ENCODE measurements at regions not wholly inside any gene's neighbourhood (a gene's known extent, or its start where the extent isn't known, plus 50 kb on each side); places are given as distances from the start of the nearest gene placed in this dataset.

DNA sequence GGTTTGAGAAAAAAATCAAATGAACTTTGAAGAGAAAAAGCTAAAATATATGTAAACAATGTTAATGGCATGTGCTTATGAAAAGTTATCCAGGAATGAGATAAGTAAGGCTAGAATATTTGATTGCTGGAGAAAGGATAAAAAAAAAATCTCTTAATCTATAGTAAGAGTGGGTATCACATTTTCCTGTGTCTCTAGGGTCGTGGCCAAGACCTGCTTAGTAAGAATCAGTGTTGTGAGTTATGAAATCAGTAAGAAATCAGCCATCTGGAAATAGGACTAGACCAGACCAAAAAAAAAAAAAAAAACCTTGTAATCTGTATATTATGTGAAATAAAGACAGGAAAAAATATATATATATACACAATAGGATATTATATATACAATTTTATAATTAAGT lies 1153.9 kb downstream of the CDH11 start:
- no peaks in the 10 kb centered on the region for H3K27me3 ChIP-seq
- intact Hi-C loops (cut with DNase I), result no loop called here
- no peak for DNase-seq (ENCODE audit: low spot score in 2 of 2)

DNA sequence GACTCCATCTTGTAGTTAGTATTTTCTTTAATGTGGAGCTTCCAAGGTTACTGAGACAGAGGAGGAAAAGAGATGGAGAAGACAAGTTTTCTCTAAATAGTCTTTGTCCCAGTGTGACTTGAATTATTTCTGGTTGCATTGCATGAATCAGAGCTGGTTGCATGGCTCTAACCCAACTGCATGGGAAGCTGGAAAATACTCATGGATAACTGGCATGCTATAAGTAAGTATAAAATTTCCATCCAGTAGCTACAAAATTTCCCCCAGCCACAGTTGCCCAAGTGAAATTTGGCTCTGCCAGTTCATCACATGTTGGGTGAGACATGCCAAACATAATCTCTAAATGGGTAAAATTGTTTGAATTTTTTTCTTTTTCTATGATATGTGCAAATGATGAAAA lies 1161.5 kb downstream of the CDH11 start:
- no peak overlapping the region for H3K27ac ChIP-seq
- DNase-seq (ENCODE audit: low spot score in 2 of 2), result no peak
- H3K27me3 ChIP-seq, result no peaks in the 10 kb centered on the region
- no peaks in the 10 kb centered on the region for H3K36me3 ChIP-seq
- intact Hi-C loops (cut with DNase I), result no loop called here
- no peaks in the 10 kb centered on the region for H3K4me1 ChIP-seq
- no peaks in the 10 kb centered on the region for H3K9me3 ChIP-seq
- no peak overlapping the region for H3K4me3 ChIP-seq
- TF ChIP-seq, protein P1, sequence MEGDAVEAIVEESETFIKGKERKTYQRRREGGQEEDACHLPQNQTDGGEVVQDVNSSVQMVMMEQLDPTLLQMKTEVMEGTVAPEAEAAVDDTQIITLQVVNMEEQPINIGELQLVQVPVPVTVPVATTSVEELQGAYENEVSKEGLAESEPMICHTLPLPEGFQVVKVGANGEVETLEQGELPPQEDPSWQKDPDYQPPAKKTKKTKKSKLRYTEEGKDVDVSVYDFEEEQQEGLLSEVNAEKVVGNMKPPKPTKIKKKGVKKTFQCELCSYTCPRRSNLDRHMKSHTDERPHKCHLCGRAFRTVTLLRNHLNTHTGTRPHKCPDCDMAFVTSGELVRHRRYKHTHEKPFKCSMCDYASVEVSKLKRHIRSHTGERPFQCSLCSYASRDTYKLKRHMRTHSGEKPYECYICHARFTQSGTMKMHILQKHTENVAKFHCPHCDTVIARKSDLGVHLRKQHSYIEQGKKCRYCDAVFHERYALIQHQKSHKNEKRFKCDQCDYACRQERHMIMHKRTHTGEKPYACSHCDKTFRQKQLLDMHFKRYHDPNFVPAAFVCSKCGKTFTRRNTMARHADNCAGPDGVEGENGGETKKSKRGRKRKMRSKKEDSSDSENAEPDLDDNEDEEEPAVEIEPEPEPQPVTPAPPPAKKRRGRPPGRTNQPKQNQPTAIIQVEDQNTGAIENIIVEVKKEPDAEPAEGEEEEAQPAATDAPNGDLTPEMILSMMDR (IDR thresholded peaks at IDR 0.05), result no peak

More for the DNA sequence above, 1153.9 kb downstream of the CDH11 start:
- Histone ChIP-seq H3K27ac (no peak overlapping the region), H3K4me1 (no peaks in the 10 kb centered on the region), H3K4me3 (no peak overlapping the region), H3K36me3 (no peaks in the 10 kb centered on the region), H3K9me3 (no peaks in the 10 kb centered on the region)
- TF ChIP-seq, protein P1 (IDR thresholded peaks at IDR 0.05), result no peak

DNA sequence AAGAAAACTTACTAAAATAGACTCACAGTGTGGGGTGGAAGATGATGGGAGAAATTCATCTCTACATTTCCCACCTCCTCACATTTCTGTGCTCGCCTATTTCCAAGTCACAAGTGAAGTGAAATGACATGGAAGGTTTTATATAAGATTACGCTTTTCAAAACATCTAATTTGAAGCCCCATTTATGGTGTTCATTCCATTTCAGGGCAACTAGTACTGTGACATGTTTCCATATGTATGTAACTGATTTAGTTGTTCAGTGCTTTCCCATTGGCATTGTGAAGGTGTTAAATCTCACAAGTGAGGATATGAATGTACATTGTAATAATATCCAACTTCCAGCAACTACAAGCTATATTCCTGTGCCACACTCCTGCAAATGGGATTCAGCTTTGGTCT lies 1174.8 kb downstream of the CDH11 start:
- DNase-seq (ENCODE audit: low spot score in 2 of 2), result no peak
- Histone ChIP-seq H3K9me3 (no peaks in the 10 kb centered on the region), H3K27ac (no peak overlapping the region), H3K4me1 (no peaks in the 10 kb centered on the region), H3K4me3 (no peak overlapping the region), H3K27me3 (no peaks in the 10 kb centered on the region), H3K36me3 (no peaks in the 10 kb centered on the region)
- TF ChIP-seq, protein P1 (IDR thresholded peaks at IDR 0.05), result no peak
- intact Hi-C loops (cut with DNase I), result no loop called here

DNA sequence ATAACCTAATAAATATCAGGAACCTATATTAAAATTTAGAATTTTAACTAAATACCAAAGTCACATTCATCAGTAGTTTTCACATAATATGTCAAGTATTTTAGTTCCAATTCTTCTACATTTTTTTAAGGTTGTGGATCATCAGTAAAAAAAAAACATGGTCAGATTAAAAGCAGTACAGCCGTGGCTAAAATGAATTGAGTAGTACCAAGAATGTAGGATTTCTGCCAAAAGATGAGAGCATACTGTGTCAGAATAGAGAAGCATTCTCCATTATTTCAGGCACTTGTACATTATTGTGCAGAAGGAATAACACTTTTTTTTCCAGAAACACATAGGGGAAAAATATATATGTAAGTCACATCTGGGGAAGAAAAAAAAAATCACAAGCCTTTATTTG lies 1176.1 kb downstream of the CDH11 start:
- Histone ChIP-seq H3K27ac (no peak overlapping the region), H3K4me3 (no peak overlapping the region), H3K4me1 (no peaks in the 10 kb centered on the region), H3K27me3 (no peaks in the 10 kb centered on the region), H3K36me3 (no peaks in the 10 kb centered on the region), H3K9me3 (no peaks in the 10 kb centered on the region)
- intact Hi-C loops (cut with DNase I), result no loop called here
- TF ChIP-seq, protein P1 (IDR thresholded peaks at IDR 0.05), result no peak
- no peak for DNase-seq (ENCODE audit: low spot score in 2 of 2)

DNA sequence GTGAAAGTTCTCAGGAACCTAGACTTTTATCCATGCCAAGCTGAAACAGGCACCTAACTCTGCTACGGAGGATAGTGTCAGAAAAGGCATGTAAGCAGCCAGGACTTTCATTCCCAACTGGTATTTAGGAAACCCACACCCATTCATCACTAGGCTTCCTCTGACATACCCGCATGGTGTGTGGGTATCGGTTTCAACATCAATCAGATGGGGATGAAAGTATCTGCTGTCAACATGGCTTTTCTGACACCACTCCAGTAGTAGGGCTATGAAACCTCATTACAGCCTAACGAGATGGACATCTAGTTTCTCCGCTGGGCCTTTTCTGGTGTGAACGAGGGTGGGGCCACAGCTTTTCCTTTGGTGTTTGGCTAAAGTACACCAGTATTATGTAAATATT lies 1178.3 kb downstream of the CDH11 start:
- Histone ChIP-seq H3K27me3 (no peaks in the 10 kb centered on the region), H3K4me3 (no peak overlapping the region), H3K27ac (no peak overlapping the region), H3K9me3 (no peaks in the 10 kb centered on the region), H3K4me1 (no peaks in the 10 kb centered on the region), H3K36me3 (no peaks in the 10 kb centered on the region)
- intact Hi-C loops (cut with DNase I), result no loop called here
- TF ChIP-seq, protein P1 (IDR thresholded peaks at IDR 0.05), result no peak
- DNase-seq (ENCODE audit: low spot score in 2 of 2), result no peak

DNA sequence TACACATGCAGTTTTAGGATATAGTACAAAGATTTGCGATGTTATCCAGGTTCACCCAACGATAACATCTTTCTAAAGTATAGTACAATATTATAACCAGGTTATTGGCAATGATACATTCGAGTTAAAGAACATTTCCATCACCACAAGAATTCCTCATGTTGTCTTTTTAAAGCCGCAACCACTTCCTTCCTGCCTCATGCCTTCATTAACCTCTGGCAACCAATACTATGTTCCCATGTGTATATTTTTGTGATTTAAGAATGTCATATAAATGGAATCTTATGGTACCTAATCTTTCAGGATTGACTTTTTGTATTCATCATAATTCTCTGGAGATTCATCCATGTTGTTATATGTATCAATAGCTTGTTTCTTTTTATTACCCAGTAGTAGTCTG lies 1183.2 kb downstream of the CDH11 start:
- Histone ChIP-seq H3K9me3 (no peaks in the 10 kb centered on the region), H3K27me3 (no peaks in the 10 kb centered on the region), H3K36me3 (no peaks in the 10 kb centered on the region), H3K4me1 (no peaks in the 10 kb centered on the region), H3K4me3 (no peak overlapping the region), H3K27ac (no peak overlapping the region)
- no peak for DNase-seq (ENCODE audit: low spot score in 2 of 2)
- TF ChIP-seq, protein P1 (IDR thresholded peaks at IDR 0.05), result no peak
- intact Hi-C loops (cut with DNase I), result no loop called here

Measured in ascending aorta (tissue), 2 donors.